ENCODE measurements at regions not wholly inside any gene's neighbourhood (a gene's known extent, or its start where the extent isn't known, plus 50 kb on each side); places are given as distances from the start of the nearest gene placed in this dataset.

DNA sequence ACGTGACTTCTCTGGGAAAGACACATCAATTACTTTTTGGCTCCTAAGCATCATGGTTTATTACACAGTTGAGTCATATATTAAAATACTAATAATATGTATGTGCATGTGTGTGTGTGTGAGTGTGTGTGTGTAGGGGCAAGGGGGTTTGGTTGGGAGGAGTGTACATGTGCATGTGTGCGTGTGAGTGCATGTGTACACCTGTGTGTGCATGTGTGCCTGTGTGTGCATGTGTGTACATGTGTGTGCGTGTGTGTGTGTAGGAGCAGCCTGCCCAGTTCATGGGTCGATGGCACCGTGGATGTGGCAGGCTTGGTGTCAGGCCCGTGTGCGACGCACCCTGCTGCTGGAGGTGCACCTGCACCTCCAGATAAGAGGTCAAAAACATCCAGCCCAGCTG lies 99.0 kb upstream of the SNTG2 start:
- no peak for TF ChIP-seq EZH2 (IDR thresholded peaks at IDR 0.05; ENCODE audit: low read length, missing control alignments)
- no peak for TF ChIP-seq CTCF (conservative IDR thresholded peaks at IDR 0.05 in 1 of 2, IDR thresholded peaks at IDR 0.05 in 1 of 2; ENCODE audit: low read depth in 1 of 2, low read length in 2 of 2)

All from fibroblast of lung (primary cell).